Naive thymus-derived CD8-positive, alpha-beta T cell (primary cell): ENCODE measurements at regions not wholly inside any gene's neighbourhood (a gene's known extent, or its start where the extent isn't known, plus 50 kb on each side); places are given as distances from the start of the nearest gene placed in this dataset.

Experiments
- ATAC-seq, 2 donors: fragments of 150-1000 bp; cut with Tn5 transposase in 1 of 2; sonication (Bioruptor Pico), chemical (Tn5 transposase) in 1 of 2; 1 replicate in 1 of 2; 2 replicates in 1 of 2; pipeline ENCODE4 v1.10.0; 2021; ENCODE audit warnings: mild to moderate bottlenecking in 2 of 2, moderate library complexity in 2 of 2
- POLR2A ChIA-PET: fragments of 350-600 bp; sonication (Branson Sonifier 250); formaldehyde crosslinking; loops from one replicate; lab custom pipeline; 2021; ENCODE audit warnings: antibody characterized with exemption; lab: Charles Lee
- DNase-seq, 10 donors: peaks; one replicate each; pipeline versions ENCODE4 v3.0.0 to v3.0.0-alpha.2; 2020 to 2022
- H3K27ac Mint-ChIP-seq, 10 donors: one replicate each; pipeline ENCODE4 v1.8.0; 2020 to 2022; ENCODE audit warnings: mild to moderate bottlenecking in 10 of 10, mixed read lengths in 10 of 10, moderate library complexity in 4 of 10, inconsistent platforms in 1 of 10
- H3K27me3 Mint-ChIP-seq, 5 donors: one replicate each; pipeline ENCODE4 v1.8.0; 2021 to 2022; ENCODE audit warnings: mixed read lengths in 5 of 5
- H3K36me3 Mint-ChIP-seq, 3 donors: one replicate each; pipeline ENCODE4 v1.8.0; 2020 to 2022; ENCODE audit warnings: mixed read lengths in 3 of 3, mild to moderate bottlenecking in 2 of 3, inconsistent platforms in 1 of 3
- H3K4me1 Mint-ChIP-seq, 4 donors: one replicate each; pipeline ENCODE4 v1.8.0; 2021 to 2022; ENCODE audit warnings: mixed read lengths in 4 of 4
- H3K4me3 Mint-ChIP-seq, 10 donors: one replicate each; pipeline ENCODE4 v1.8.0; 2020 to 2022; ENCODE audit warnings: mild to moderate bottlenecking in 10 of 10, mixed read lengths in 10 of 10, moderate library complexity in 6 of 10, inconsistent platforms in 1 of 10
- H3K9me3 Mint-ChIP-seq, 9 donors: one replicate each; pipeline ENCODE4 v1.8.0; 2020 to 2022; ENCODE audit warnings: mixed read lengths in 9 of 9, mild to moderate bottlenecking in 3 of 9, inconsistent platforms in 1 of 9, moderate library complexity in 1 of 9

- H3K4me3 Mint-ChIP-seq: no peak overlapping the region
- ATAC-seq (no peak), DNase-seq (no peak)
- H3K4me1 Mint-ChIP-seq: no peaks in the 10 kb centered on the region
- H3K27me3 Mint-ChIP-seq: no peaks in the 10 kb centered on the region
- H3K27ac Mint-ChIP-seq: no peak overlapping the region
- no peaks in the 10 kb centered on the region for H3K36me3 Mint-ChIP-seq
- H3K9me3 Mint-ChIP-seq: peaks cover 0 to 37% (median 7%) of the 10 kb centered on the region in 9 donors
- POLR2A ChIA-PET: no interaction called here
Measured at GRCh38 chr1:190019717-190020116, 457.9 kb downstream of the BRINP3 start.

- ATAC-seq: no peak
- Mint-ChIP-seq H3K27me3 (no peaks in the 10 kb centered on the region), H3K27ac (no peak overlapping the region), H3K4me3 (no peak overlapping the region), H3K4me1 (no peaks in the 10 kb centered on the region), H3K36me3 (no peaks in the 10 kb centered on the region), H3K9me3 (peaks cover 0 to 20% (median 6%) of the 10 kb centered on the region in 9 donors)
- POLR2A ChIA-PET: no interaction called here
- no peak for DNase-seq
Measured at GRCh38 chr1:190022709-190023108, 455.0 kb downstream of the BRINP3 start.

GRCh38 chr1:190029441-190029840, 448.2 kb downstream of the BRINP3 start:
- POLR2A ChIA-PET: no interaction called here
- Mint-ChIP-seq H3K9me3 (peaks cover 3 to 23% (median 11%) of the 10 kb centered on the region in 9 donors), H3K27me3 (no peaks in the 10 kb centered on the region), H3K4me3 (no peak overlapping the region), H3K4me1 (no peaks in the 10 kb centered on the region), H3K27ac (no peak overlapping the region), H3K36me3 (peaks cover 0 to 11% (median 0%) of the 10 kb centered on the region in 3 donors)
- DNase-seq: no peak
- no peak for ATAC-seq

- DNase-seq: no peak
- no peaks in the 10 kb centered on the region for H3K27me3 Mint-ChIP-seq
- POLR2A ChIA-PET: no interaction called here
- H3K36me3 Mint-ChIP-seq: peaks cover 0 to 4% (median 0%) of the 10 kb centered on the region in 3 donors
- H3K4me3 Mint-ChIP-seq: no peak overlapping the region
- H3K4me1 Mint-ChIP-seq: peaks cover 0 to 2% (median 0%) of the 10 kb centered on the region in 4 donors
- no peak overlapping the region for H3K27ac Mint-ChIP-seq
- peaks cover 4 to 62% (median 17%) of the 10 kb centered on the region in 9 donors for H3K9me3 Mint-ChIP-seq
- no peak for ATAC-seq
Measured at GRCh38 chr1:190043655-190044054, 434.0 kb downstream of the BRINP3 start.

- DNase-seq (no peak), ATAC-seq (no peak)
- no peak overlapping the region for H3K4me3 Mint-ChIP-seq
- POLR2A ChIA-PET: no interaction called here
- no peak overlapping the region for H3K27ac Mint-ChIP-seq
- peaks cover 0 to 4% (median 0%) of the 10 kb centered on the region in 3 donors for H3K36me3 Mint-ChIP-seq
- peaks cover 4 to 53% (median 18%) of the 10 kb centered on the region in 9 donors for H3K9me3 Mint-ChIP-seq
- peaks cover 0 to 2% (median 0%) of the 10 kb centered on the region in 4 donors for H3K4me1 Mint-ChIP-seq
- H3K27me3 Mint-ChIP-seq: no peaks in the 10 kb centered on the region
Measured at GRCh38 chr1:190046231-190046630, 431.4 kb downstream of the BRINP3 start.
